ENCODE measurements at regions not wholly inside any gene's neighbourhood (a gene's known extent, or its start where the extent isn't known, plus 50 kb on each side); places are given as distances from the start of the nearest gene placed in this dataset.

GRCh38 chr1:213659580-213660547 lies 327.9 kb upstream of the PROX1 start:
- no peak for DNase-seq (ENCODE audit: low read depth)
- no peak for TF ChIP-seq CTCF (IDR thresholded peaks at IDR 0.05; ENCODE audit: low read depth, low read length, missing control alignments)
- H3K4me3 ChIP-seq (ENCODE audit: low read depth, low read length) = no peak overlapping the region
- in situ Hi-C loops (cut with HindIII; ENCODE audit: low sequenced_read_pairs) = no loop called here

GRCh38 chr1:213661302-213661701 lies 326.5 kb upstream of the PROX1 start:
- no peak for TF ChIP-seq CTCF (IDR thresholded peaks at IDR 0.05; ENCODE audit: low read depth, low read length, missing control alignments)
- no peak for DNase-seq (ENCODE audit: low read depth)
- no peak overlapping the region for H3K4me3 ChIP-seq (ENCODE audit: low read depth, low read length)
- in situ Hi-C loops (cut with HindIII; ENCODE audit: low sequenced_read_pairs) = no loop called here

- no peak for DNase-seq (ENCODE audit: low read depth)
- no peak overlapping the region for H3K4me3 ChIP-seq (ENCODE audit: low read depth, low read length)
- in situ Hi-C loops (cut with HindIII; ENCODE audit: low sequenced_read_pairs) = no loop called here
- no peak for TF ChIP-seq CTCF (IDR thresholded peaks at IDR 0.05; ENCODE audit: low read depth, low read length, missing control alignments)
These were observed 321.7 kb upstream of the PROX1 start for GRCh38 chr1:213666113-213666512.

DNA sequence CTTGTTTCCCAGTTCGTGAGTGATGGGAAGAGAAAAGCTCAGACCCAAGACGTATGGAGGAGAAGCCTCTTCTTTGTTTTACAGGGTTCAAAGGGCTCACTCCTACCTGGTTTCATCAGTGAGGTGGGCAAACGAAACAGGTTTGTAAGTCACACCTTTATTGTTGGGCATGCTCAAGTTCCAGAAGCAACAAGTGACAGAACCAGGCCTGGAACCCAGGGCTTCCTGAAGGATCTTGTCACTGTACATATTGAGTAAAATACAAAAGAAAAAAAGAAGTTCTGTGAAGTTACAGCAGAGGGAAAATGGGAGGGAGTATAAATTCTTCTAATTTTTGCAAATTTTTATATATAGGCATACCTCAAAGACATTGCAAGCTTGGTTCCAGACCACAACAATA lies 320.9 kb upstream of the PROX1 start:
- no peak for DNase-seq (ENCODE audit: low read depth)
- in situ Hi-C loops (cut with HindIII; ENCODE audit: low sequenced_read_pairs) = no loop called here
- TF ChIP-seq CTCF (IDR thresholded peaks at IDR 0.05; ENCODE audit: low read depth, low read length, missing control alignments) = no peak
- H3K4me3 ChIP-seq (ENCODE audit: low read depth, low read length) = no peak overlapping the region

- in situ Hi-C loops (cut with HindIII; ENCODE audit: low sequenced_read_pairs) = no loop called here
- no peak overlapping the region for H3K4me3 ChIP-seq (ENCODE audit: low read depth, low read length)
- TF ChIP-seq CTCF (IDR thresholded peaks at IDR 0.05; ENCODE audit: low read depth, low read length, missing control alignments) = no peak
- no peak for DNase-seq (ENCODE audit: low read depth)
These were observed 318.3 kb upstream of the PROX1 start for GRCh38 chr1:213669512-213669911.

DNA sequence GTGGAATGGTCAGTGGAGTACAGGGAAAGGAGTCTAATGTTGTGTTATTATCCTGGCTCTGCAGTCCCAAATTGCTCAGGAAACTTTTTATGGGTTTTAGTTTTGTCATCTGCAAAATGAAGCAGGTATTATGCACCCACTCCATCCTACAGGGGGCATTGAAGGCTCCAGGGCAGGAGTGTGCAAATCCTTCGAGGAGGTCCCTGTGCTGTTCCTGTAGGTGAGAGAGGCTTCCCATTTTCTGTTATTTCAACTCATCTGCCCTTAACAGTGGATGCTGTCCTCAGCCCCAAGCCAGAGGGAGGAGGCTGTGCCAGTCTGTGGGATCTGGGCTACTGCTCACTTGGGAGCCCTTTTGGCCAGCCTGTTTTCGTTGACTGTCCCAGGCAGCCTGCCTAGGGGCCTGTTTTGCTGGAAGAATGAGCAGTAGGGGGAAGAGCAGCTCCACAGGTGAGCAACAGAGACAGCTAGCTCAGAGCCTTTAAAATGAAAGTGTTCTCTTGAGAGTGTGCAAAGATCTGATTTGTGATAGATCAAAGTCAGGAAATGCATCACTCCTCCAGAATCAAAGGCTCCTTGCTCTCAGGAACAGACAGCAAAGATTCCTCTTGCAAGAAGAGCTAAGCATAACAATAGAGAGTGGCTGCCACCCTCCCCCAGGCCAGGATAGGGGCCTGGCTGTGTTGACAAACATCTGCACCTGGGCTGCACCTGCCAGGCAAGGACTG lies 317.6 kb upstream of the PROX1 start:
- TF ChIP-seq CTCF (IDR thresholded peaks at IDR 0.05; ENCODE audit: low read depth, low read length, missing control alignments) = no peak
- in situ Hi-C loops (cut with HindIII; ENCODE audit: low sequenced_read_pairs) = no loop called here
- H3K4me3 ChIP-seq (ENCODE audit: low read depth, low read length) = no peak overlapping the region
- DNase-seq (ENCODE audit: low read depth) = no peak
